HG03025 (cell line): ENCODE measurements at regions not wholly inside any gene's neighbourhood (a gene's known extent, or its start where the extent isn't known, plus 50 kb on each side); places are given as distances from the start of the nearest gene placed in this dataset.

Experiments used
- ATAC-seq: cut with Tn5 transposase; IDR thresholded peaks from one replicate; pipeline ENCODE4 v1.9.1; 2021; ENCODE audit warnings: mild to moderate bottlenecking, moderate library complexity; ENCODE audit not compliant: unreplicated experiment, low FRiP score

DNA sequence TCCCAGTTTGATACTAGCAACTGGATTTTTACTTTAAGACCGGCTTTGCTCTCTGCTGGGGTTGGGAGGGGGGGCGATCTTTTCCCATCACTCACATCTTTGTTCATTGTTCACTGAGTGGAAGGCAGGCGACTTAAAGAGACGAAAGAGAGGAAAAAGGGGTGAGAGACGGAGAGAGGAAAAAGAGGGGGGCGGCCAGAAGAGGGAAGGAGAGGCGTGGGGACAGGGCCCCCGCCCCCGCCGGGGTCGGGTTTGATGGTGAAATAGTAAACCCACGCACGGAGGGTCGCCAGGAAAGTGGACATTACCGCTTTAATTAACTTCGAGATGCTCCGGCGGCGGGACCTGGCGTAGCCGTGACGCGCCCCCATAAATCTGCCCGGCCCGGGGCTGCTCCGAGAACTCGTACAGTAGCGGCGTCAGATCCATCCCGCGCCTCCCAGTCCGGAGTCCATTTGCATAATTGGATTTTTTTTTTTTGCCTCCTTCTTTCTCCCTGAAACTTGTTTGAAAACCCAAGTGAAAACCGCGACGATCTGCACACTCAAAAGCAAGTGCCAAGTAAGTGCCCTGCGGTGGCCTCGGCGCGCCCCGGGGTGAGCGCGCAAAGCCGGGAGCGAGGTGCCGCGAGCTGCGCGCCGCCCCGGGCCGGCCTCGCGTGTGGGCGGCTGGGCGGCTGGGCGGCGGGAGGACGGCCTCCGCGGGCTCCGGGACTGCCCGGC is 143.9 kb upstream of the ZNF536 start:
- ATAC-seq, result no peak

DNA sequence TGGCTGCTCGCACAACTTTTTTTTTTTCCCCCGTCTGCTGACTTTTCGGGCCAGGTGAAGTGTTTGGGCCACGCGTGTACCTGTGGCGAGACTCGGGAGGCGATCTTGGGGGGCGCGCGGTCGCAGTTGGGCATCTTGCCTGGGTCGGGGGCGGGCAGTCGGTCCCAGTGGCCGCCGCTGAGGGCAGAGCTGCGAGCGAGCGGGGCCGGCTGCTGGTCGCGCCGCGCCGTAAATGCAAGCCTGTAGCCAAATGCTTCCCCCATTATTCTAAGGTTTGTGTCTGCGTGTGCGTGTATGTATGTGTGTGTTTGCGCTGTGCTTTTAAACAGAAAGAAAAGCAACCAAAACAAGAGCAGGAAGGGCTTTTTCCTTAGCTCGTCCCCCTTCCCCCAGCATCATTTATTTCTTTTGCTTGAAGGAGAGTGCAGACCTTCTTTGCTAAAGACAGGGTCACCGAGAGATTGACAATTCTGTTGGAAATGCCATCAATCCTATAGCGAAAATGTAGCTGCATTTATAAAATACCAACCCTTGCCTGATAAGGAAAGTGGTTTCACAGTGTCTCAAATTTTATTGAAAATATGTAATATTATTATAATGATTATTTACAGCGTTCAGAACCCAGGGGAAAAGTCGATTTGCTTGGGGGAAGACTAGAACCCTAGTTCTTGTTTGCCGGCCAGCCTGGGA is 143.2 kb upstream of the ZNF536 start:
- no peak for ATAC-seq

DNA sequence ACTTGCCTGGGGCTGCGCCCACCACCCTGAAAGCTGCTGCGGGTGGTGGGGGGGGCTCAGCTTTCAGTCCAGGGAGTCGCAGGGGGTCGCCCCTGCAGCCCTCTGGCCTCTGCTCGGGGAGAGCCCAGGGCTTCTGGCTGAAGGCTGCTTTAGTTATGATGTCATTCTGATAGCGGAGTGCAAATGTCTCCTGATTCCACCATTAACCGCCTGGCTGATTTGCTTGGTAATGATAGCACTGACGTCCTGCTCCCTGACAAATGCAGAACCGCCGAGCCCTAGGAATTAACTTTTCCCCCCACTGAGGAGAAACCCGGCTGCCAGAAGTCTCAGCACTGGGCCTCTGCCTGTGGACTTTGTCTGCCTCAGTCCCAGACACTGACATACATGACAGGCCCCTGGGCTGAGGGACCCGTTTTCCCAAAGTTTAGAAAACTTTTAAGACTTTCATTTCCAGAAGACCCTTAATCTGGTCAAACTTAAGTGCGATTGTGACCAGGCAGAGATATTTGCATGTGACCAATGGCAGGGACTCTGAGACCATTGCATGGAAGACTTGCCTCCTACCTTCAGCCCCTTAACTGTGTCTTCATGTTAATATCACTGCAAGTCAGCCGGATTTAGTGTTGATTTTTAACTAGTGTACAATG is 142.5 kb upstream of the ZNF536 start:
- ATAC-seq, result no peak

DNA sequence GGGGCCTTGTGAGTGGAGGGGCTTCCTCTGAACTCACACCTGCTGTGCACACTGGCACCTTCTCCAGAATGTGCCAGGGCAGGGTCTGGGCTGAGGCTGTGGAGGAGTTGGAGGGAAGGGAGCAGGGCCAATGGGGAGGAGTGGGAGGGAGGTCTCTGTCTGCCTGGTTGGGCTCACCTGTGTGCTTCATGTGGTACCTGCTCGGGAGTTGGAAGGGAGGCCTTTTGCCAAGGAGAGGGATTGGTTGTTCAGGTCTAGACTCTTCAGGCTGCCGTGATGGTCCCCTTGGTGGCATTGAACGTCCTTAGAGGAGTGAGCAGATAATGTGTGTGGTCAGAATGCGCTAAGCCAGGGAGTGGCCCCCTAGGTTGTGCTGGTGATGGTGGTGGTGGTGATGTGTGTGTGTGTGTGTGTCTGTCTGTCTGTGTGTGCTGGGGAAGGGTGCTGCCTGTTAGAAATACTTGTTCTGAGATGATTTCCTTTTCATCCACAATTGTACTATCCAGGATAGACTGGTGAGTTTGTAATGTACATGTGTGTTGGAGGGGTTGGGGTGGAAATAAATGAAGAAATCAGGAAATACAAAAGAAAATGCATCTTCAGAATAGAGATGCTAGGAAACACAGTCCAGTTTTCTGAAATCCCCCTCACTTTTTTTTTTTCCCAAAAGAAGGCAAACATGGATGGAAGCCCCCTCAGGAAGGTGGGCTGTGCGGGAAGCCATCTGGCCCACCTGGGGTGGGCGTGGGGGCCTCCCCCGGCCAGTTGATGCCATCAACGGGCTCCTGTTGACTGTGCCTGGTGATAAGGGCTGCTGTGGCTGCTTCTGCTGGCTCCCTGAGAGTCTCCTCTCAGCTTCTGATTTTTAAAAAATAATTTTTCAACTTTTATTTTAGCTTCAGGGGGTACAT is 140.5 kb upstream of the ZNF536 start:
- ATAC-seq, result no peak

DNA sequence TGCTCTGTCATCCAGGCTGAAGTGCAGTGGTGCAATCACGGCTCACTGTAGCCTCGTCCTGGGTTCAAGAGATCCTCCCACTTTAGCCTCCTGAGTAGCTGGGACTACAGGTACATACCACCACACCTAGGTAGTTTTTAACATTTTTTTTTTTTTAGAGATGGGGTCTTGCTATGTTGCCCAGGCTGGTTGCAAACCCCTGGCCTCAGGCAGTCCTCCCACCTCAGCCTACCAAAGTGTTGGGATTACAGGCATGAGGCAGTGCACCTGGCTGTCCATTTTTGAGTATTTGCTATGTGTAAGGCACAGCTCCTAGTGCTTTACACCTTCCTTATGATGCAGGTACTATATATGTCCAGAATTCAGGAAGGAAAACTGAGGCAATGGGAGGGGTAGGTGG is 138.8 kb upstream of the ZNF536 start:
- no peak for ATAC-seq

DNA sequence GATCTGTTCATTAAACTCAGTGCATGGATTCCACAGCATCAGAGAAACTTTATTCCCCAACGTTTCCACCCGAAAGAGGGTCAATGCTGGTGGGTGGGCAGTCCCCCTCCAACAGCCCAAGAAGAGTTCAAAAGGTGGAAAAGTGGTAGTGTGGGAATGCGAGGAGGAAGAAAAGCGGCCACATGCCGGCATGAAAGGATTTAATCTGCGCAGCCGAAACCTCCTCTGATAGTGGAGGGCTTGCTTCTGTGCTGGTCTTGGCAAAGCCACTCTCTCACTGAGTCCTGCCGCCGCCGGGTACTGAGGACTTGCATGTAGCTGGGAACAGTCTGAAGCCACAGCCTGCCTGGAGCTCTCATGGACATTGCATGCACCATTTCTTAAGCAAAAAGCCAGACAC is 136.2 kb upstream of the ZNF536 start:
- ATAC-seq, result no peak

DNA sequence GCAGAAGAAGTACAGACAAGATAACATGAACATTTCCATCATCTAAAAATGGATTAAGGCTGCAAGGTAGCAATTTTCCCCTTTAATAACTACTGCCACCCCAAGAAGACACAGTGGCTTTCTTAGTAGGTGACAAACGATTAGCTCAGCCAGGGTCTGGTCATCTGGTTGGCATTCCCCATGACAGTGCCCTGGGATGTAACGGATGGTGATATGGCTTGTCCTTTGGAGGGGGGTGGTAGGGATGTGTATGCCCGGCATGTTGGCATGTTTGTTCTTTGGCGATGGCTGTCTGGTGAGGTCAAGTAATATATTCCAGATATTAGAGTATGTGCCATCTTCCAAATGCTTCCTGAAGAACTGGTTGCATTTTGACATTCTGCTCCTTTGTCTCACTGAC is 135.6 kb upstream of the ZNF536 start:
- no peak for ATAC-seq

DNA sequence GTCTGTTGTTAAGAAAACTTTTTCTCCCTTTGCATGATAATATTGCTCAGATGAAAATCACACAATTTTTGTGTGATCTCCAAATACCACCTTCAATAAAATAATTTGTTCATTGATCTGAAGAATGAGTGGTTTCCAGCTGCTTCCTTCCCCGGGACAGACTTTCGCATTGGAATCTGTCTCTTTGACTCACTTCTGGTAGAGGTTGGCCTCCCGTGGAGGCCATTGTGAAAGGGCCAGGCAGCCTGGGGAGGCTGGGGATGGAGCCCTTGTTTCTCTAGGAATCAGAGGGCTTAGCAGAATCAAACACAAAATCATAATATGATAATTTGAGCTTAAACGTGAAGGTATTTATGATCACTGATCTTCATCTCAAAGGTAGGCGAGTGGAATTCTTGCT is 135.0 kb upstream of the ZNF536 start:
- no peak for ATAC-seq

DNA sequence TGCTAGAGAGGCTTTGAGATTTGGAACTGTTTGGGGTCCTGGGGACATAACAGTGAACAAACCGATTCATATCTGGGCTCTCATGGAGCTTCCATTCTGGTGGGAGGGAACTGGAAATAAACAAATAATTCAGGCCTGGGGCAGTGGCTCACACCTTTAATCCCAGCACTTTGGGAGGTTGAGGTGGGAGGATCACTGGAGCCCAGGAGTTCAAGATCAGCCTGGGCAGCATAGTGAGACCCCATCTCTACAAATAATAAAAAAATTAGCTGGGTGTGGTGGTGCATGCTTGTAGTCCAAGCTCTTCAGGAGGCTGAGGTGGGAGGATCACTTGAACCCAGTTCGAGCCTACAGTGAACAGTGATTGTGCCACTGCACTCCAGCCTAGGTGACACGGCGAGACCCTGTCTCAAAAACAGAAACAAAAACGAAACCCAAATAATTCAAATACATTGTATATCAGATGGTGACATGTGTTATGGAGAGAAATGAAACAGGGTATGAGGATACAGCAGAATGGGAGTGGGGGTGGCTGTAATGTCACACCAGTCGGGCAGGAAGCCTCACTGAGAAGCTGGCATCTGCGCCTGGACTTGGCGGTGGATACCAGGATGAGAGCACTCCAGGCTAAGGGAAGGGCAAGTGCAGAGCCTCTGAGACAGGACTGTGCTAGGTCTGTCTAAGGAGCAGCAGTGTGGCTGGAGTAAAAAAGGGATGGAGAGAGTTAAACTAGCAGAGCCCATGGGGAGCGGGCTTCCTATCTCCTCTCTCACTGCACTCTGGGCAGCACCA is 131.1 kb upstream of the ZNF536 start:
- no peak for ATAC-seq

DNA sequence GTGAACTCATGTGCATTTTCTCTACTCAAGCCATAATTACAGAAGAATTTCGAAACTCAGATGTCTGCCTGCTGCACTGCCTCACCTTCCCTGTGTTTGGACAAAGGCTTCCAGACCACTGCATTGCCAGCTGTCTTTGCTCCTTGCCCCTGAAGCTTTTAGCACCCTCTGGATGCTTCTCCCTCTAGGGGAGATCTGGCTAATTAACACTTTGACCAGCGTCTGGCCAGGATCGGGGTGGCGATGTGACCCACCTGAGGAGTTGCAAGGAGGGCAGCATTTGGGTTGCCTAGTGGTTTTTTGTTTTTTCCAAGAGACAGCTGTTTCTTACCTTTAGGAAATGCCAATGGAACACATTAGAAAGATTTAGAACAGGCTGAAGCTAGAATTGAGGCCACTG is 127.7 kb upstream of the ZNF536 start:
- no peak for ATAC-seq

DNA sequence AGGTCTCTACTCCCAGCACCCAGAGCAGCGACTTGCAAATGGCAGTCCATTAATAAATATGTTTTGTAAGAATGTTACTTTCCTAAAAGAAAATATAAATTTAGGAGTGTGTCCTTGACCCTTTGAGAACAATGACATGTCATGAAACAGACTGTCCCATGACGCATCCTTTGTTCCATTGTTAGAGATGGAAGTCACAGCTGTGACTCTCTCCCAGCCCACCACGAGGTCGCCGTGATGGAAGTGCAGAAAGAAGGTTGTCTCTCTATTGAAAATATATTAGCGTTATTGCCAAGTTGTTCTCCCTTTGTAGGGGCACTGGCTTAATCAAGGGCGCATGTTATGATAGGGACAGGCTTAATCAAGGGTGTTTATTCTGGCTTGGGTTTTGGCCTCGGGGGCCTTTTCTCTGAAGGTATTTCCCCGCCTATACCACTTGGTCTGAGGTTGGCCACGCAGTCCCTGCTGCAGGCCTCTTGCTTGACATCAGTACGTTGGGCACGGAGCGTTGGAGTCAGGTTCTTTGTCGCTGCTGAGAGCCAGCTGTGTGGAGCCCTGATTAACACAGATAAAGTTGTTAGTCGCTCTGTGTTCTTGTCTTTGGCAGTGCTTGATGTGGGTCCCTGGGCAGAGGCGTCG is 126.7 kb upstream of the ZNF536 start:
- no peak for ATAC-seq

DNA sequence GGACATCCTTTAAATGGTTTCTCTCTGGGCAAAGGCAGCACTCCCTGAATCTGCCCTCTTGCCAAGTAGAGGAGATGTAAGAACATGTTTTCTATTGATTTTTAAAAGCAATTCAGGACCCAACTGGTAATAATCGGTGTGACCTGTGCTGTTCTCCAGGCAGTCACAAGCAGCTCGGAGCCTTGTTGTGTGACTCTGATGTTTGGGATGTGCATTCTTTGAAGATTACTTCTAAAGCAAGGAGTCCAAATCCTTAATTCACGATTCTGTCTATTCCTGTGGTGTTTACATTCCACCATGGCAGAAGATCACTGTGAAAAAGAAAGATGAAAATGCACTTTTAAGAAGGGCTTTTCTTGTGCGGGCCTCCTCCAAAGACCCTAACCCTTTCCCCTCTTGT is 122.3 kb upstream of the ZNF536 start:
- no peak for ATAC-seq

DNA sequence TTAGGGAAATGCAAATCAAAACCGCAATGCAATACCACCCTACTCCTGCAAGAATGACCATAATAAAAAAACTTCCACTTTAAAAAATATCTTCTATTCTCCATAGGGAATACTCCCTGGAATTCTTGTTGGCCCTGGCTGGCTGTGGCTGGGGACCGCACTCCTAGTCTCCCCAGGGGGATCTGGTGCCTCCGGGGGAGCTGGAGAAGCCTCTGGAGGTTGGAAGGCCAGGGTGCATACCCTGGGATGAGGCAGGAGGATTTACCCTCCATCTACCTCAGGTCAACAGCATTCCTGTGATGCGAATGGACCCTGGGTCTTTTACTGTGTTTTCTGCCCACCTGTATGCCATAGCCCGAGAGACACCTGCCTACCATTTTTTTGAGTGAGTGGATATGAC is 120.0 kb upstream of the ZNF536 start:
- ATAC-seq, result no peak

DNA sequence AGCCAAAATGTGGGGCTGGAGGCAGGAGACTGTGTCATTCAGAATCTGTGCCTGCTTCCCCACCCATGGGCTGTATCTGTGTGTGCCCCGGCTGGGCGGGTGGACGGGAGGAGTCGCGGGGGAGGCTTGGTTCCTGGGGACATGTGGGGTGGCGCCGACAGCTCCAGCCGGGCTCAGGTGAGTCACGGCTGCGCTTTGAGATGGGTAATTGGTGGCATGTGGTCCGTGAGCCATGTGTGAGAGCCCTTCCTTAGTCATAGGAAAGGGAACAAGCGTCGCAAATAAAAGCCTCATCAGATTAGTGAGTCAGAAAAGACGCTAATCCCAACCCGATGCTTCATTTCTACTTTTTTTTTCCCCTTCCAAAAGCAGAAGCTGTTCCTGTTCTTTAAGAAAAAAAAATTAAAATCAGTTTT is 118.6 kb upstream of the ZNF536 start:
- no peak for ATAC-seq

DNA sequence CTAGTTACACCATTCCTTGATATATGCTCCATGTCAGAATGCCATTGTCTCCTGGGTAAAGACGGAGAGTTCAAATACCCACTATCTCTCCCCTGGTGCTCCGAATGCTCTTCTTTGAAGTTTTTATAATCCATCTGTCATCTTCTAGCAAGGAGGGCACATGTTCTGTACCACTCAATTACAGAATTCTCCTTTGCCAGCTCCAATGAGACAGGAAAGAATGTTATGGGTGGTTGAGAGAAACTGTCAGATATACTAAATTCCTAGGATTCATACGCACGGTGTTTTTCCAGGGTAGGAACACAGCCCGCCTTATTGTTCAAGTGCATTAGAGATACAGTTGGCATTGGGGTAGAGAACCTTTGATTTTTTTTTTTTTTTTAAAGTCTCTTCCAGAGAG is 118.0 kb upstream of the ZNF536 start:
- ATAC-seq, result no peak

DNA sequence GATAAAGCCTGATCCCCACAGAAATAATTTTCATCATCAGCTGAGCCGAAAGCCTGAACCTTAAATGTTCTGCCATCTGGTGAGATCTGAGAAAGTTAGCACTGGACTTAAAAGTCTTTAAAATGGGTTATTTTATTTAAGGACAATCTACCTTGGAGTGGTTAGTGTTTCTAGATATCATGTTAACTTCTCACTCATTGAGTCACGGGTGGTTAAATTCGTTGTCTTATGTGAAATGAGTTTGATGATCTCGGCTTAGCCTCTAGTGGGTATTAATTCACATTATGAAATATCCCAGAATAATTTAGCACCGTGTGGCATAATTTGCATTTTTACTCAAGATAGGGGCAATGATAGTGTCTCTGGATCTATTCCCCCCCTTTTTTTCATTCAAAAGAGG is 117.4 kb upstream of the ZNF536 start:
- no peak for ATAC-seq

DNA sequence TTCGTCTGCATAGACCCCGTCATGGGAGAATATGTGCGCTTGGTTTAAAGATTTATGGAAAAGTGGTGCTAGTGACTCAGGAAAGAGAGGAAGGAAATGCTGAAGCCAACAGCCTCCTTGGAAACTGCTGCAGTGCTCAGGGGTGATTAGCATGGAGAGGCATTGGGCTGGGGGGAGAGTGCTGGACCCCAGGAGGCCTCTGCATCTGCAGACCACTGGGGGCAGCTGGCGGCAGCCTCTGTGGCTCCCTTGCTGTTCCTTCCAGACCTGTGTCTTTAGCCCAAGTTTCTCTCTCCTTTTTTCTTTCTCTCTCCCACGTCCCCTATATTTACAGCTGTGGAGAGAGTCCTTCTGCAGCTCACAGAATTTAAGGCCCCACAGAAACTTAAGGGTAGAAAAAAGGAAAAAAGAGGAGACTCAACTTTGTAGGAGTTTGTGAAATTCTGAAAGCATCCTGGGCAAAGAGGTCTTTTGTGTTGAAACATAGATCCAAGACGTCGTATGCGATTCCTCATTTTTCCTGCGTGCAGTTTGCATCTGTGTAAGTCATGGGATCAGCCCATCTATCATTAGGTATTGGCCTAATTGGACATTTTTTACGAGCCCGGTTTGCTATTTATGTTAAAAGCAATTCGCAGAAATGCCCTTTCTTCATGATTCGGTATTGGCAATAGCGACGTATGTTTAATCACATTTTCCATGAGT is 116.2 kb upstream of the ZNF536 start:
- no peak for ATAC-seq

DNA sequence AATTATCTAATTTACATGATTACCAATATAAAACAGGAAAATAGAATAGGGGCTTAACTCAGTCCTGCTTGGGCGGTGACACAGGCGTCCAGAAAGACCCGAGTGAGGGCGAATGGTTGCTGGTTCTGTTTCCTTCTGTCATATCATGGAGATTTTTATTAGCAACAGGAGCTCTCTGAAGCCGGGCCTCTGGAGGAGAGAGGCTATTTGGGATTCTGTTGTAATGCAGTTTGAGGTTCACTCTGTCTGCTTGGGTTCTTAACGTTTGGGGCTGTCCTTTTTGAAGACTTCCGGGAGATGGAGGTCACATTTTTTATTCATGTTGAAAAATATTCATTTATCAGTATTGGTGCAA is 115.7 kb upstream of the ZNF536 start:
- no peak for ATAC-seq

DNA sequence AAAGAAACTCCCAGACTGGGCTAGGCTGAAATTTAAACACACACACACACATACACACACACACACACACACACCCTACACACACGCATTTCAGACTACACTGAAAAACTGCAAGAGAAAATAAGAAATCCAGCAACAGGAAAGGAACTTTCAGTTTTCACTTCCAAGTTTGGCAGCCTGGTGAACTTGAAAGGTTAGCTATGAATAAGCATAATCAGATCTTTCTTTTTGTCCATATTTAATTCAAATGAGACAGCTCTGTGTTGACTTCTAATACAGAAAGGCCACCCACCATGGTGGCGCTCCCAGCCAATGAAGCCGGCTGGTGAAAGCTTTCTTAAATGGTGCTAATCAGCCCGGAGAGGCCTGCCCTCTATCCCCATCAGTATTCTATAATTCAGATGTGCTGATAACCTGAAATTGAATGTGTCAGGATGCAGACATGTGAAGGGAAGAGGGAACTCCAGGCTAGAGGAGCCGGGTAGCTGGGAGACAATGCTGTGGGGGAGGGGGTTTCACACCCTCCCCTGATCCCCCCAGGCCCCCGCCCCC is 108.3 kb upstream of the ZNF536 start:
- ATAC-seq, result no peak
